ENCODE measurements at regions not wholly inside any gene's neighbourhood (a gene's known extent, or its start where the extent isn't known, plus 50 kb on each side); places are given as distances from the start of the nearest gene placed in this dataset.

GRCh38 chr14:101188571-101188915 lies 285.0 kb upstream of the RTL1 start:
- no peak for TF ChIP-seq CTCF (IDR thresholded peaks at IDR 0.05)
- no peak overlapping the region for H3K27ac ChIP-seq
- H3K27me3 ChIP-seq, result peaks cover 0 to 7% of the 10 kb centered on the region in 2 donors
- intact Hi-C loops (cut with DNase I; ENCODE audit: low total_unique reads), result no loop called here
- no peaks in the 10 kb centered on the region for H3K36me3 ChIP-seq
- DNase-seq, result no peak
- no peak overlapping the region for H3K4me3 ChIP-seq
- no peaks in the 10 kb centered on the region for H3K9me3 ChIP-seq
- no peaks in the 10 kb centered on the region for H3K4me1 ChIP-seq

- no peaks in the 10 kb centered on the region for H3K4me1 ChIP-seq
- no peak for TF ChIP-seq CTCF (IDR thresholded peaks at IDR 0.05)
- intact Hi-C loops (cut with DNase I; ENCODE audit: low total_unique reads), result no loop called here
- H3K9me3 ChIP-seq, result no peaks in the 10 kb centered on the region
- H3K36me3 ChIP-seq, result no peaks in the 10 kb centered on the region
- no peak overlapping the region for H3K4me3 ChIP-seq
- DNase-seq, result no peak
- no peak overlapping the region for H3K27ac ChIP-seq
- peaks cover 0 to 9% of the 10 kb centered on the region in 2 donors for H3K27me3 ChIP-seq
Observed at GRCh38 chr14:101189266-101189665, 285.7 kb upstream of the RTL1 start.

- no peak for DNase-seq
- H3K4me1 ChIP-seq, result no peaks in the 10 kb centered on the region
- H3K27ac ChIP-seq, result no peak overlapping the region
- no peak for TF ChIP-seq CTCF (IDR thresholded peaks at IDR 0.05)
- no peak overlapping the region for H3K4me3 ChIP-seq
- H3K27me3 ChIP-seq, result peaks cover 0 to 15% of the 10 kb centered on the region in 2 donors
- no peaks in the 10 kb centered on the region for H3K9me3 ChIP-seq
- intact Hi-C loops (cut with DNase I; ENCODE audit: low total_unique reads), result no loop called here
- no peaks in the 10 kb centered on the region for H3K36me3 ChIP-seq
Observed at GRCh38 chr14:101189962-101190560, 286.5 kb upstream of the RTL1 start.

- Histone ChIP-seq H3K4me3 (no peak overlapping the region), H3K27me3 (peaks cover 0 to 15% of the 10 kb centered on the region in 2 donors), H3K27ac (no peak overlapping the region), H3K4me1 (no peaks in the 10 kb centered on the region), H3K9me3 (no peaks in the 10 kb centered on the region), H3K36me3 (no peaks in the 10 kb centered on the region)
- no peak for TF ChIP-seq CTCF (IDR thresholded peaks at IDR 0.05)
- intact Hi-C loops (cut with DNase I; ENCODE audit: low total_unique reads), result no loop called here
- DNase-seq, result no peak
Observed at GRCh38 chr14:101191101-101191720, 287.7 kb upstream of the RTL1 start.

- Histone ChIP-seq H3K27ac (no peak overlapping the region), H3K9me3 (no peaks in the 10 kb centered on the region), H3K36me3 (no peaks in the 10 kb centered on the region), H3K4me3 (no peak overlapping the region), H3K4me1 (no peaks in the 10 kb centered on the region), H3K27me3 (peaks cover 0 to 15% of the 10 kb centered on the region in 2 donors)
- TF ChIP-seq CTCF (IDR thresholded peaks at IDR 0.05), result no peak
- intact Hi-C loops (cut with DNase I; ENCODE audit: low total_unique reads), result no loop called here
- DNase-seq, result no peak
Observed at GRCh38 chr14:101191721-101192660, 288.5 kb upstream of the RTL1 start.

All from tibial artery (tissue), 4 donors.